22Rv1 (cell line): ENCODE measurements at regions not wholly inside any gene's neighbourhood (a gene's known extent, or its start where the extent isn't known, plus 50 kb on each side); places are given as distances from the start of the nearest gene placed in this dataset.

Source experiments
- H3K27ac ChIP-seq: fragments of 450-650 bp; 2 replicates; pipeline ENCODE4 v1.5.1; 2017
- ZFX ChIP-seq: fragments of 450-650 bp; IDR thresholded peaks from 2 replicates; pipeline ENCODE4 v1.6.1; 2017; ENCODE audit warnings: antibody characterized with exemption, borderline replicate concordance
- TF ChIP-seq, protein P1 (sequence below): fragments of 450-650 bp; IDR thresholded peaks from 2 replicates; pipeline ENCODE4 v1.5.1; 2017; ENCODE audit warnings: mild to moderate bottlenecking

DNA sequence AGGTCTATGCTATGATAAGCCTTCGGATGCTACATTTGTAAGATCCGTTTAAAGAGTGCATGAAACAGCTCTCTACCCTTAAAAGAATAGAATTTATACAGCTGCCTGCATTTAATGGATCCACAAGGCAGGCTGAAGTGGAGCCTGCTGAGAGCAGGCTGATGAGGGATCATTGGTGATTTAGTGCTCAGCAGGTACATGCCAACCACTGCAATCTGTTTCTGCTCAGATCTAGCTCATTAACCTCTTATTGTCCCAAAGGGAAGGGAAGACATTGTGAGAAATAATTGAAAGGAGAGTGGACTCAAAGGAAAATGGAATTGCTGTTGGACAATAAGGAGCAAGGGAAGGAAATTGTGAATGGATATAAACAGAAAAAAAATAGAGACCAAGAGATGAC, 822.6 kb downstream of the TRIB2 start:
- H3K27ac ChIP-seq: no peak overlapping the region
- no peak for TF ChIP-seq ZFX
- TF ChIP-seq, protein P1, sequence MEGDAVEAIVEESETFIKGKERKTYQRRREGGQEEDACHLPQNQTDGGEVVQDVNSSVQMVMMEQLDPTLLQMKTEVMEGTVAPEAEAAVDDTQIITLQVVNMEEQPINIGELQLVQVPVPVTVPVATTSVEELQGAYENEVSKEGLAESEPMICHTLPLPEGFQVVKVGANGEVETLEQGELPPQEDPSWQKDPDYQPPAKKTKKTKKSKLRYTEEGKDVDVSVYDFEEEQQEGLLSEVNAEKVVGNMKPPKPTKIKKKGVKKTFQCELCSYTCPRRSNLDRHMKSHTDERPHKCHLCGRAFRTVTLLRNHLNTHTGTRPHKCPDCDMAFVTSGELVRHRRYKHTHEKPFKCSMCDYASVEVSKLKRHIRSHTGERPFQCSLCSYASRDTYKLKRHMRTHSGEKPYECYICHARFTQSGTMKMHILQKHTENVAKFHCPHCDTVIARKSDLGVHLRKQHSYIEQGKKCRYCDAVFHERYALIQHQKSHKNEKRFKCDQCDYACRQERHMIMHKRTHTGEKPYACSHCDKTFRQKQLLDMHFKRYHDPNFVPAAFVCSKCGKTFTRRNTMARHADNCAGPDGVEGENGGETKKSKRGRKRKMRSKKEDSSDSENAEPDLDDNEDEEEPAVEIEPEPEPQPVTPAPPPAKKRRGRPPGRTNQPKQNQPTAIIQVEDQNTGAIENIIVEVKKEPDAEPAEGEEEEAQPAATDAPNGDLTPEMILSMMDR: no peak

DNA sequence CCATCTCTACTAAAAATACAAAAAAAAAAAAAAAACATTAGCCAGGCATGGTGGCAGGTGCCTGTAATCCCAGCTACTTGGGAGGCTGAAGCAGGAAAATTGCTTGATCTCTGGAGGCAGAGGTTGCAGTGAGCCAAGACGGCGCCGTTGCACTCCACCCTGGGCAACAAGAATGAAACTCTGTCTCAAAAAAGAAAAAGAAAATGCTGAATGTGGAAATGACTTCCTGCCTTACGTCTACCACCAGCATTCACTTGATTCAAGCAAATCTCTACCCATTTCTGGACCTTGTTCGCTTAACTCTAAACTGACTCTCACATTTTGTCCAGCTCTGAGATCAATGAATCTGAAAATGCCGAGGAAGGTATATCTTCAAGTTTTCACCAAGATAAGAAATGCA, 825.3 kb downstream of the TRIB2 start:
- H3K27ac ChIP-seq: no peak overlapping the region
- TF ChIP-seq ZFX: no peak
- TF ChIP-seq, protein P1: no peak

DNA sequence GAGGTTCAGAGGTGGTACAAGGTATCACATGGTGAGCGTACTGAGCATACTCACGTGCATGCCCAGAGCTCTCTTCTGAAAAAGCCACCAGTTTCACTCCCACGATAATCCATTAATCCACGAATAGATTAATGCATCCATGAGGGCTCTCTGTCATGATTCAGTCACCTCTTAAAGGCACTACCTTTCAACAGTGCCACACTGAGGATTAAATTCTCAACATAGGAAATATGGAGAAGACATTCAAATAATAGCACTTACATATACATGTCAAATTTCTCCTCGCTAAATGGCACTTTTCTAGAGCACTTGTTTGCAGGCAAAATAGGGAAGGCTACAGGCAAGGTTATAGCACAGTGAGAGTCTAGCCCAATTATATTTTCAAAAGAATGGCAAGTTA, 825.9 kb downstream of the TRIB2 start:
- TF ChIP-seq, protein P1: no peak
- TF ChIP-seq ZFX: no peak
- no peak overlapping the region for H3K27ac ChIP-seq

DNA sequence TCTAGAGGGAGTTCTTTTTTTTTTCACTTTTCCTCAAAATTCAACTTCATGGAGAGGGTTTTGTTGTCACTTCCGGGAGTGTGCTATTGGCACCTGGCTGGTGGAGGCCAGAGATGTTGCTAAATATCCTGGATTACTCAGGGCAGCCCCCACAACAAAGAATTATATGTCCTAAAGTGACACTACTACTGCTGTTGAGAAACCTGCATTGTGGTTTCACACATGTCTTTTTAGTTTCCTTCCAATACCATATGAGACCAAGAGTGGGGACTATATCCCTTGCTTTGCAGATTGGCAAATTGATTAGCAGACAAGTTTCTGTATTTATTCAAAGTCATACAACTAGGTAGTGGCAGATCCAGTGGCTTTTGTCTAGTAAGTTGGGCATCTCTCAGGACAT, 826.8 kb downstream of the TRIB2 start:
- TF ChIP-seq, protein P1: no peak
- H3K27ac ChIP-seq: no peak overlapping the region

DNA sequence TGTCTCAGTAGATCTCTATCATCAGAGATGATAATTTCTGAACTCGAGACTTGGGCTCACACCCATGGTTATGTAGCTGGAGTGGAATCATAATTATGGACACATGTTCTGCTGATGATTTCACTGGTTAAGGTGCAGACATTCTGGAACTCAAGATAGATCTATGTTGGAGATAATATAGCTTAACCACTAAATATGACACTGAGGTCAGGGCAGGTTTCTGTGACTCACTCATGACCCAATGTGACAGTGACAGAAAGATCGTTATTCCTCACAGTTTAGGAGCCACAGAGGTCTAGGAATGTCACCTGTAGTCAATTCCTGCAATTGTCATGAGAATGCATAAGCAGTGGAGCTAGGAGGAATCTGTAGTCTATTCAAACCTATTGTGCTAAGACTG, 828.6 kb downstream of the TRIB2 start:
- TF ChIP-seq, protein P1: no peak
- TF ChIP-seq ZFX: no peak
- no peak overlapping the region for H3K27ac ChIP-seq

DNA sequence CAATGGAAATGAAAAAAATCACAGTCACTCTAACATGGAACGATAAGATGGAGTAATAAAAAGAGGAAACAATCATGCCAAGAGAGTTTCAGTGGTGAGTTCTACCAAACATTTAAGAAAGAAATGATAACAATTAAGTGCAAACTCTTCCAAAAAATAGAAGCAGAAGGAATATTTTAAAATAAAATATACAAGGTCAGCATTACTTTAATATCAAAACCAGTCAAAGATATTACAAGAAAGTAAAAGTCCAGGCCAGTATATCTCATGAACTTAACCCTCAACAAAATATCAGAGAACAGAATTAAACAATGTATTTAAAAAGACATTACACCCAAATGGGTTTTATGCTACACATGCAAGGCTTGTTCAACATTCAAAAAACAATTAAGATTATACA, 829.4 kb downstream of the TRIB2 start:
- no peak overlapping the region for H3K27ac ChIP-seq
- TF ChIP-seq ZFX: no peak
- TF ChIP-seq, protein P1: no peak

DNA sequence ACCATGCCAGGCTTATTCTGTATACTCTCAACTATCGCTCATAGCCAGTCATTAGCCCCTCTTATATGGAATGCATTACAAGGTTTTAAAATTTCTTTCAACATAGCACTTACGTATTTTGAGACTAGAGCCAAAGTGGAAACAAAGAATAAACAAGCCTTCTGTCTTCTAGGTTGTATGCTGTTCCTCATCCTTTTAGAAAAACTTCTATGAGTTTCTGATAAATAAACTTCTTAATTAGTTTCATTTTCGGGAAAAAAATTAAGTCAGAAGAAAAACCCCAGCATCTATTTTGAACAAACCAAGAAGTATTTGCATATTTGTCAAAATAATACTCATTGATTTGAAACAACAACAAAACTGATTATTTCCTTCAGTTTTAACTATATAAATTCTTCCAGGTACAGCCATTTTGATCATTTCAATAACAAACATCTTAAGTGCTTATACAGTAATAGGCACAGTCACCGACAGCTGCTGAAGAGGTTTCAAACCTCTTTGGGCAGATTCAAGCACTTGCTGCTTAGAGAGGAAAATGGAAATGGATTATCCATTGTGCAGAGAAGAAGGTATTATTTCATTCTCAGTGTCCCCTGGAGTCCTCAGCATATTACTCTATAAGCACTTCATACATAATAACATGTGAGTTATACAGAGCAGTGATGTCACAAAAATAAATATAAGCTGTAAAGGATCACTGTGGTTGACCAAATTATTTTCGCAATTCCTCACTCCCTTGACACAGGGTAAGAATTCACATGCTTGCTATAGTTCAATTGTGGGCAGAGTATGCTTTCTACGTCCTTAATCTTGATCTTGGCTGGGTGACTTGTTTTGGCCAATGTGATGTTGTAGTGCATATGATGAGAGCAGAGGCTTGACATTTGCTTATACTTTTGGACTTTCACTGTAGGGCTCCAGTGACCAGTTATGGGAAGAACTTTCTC, 833.8 kb downstream of the TRIB2 start:
- TF ChIP-seq ZFX: no peak
- TF ChIP-seq, protein P1: no peak
- no peak overlapping the region for H3K27ac ChIP-seq
